ENCODE measurements at regions not wholly inside any gene's neighbourhood (a gene's known extent, or its start where the extent isn't known, plus 50 kb on each side); places are given as distances from the start of the nearest gene placed in this dataset.

GRCh38 chr9:2377834-2378233, 243.8 kb upstream of the VLDLR start:
- DNase-seq (no peak), ATAC-seq (ENCODE audit: poor library complexity) (no peak)
- TF ChIP-seq CTCF (IDR thresholded peaks at IDR 0.05): no peak
- H3K4me1 ChIP-seq (ENCODE audit: insufficient read depth, low read length): no peaks in the 10 kb centered on the region
- Mint-ChIP-seq H3K27ac (no peak overlapping the region), H3K4me3 (no peak overlapping the region), H3K36me3 (ENCODE audit: low read depth) (no peaks in the 10 kb centered on the region), H3K27me3 (peaks cover 16% of the 10 kb centered on the region), H3K4me1 (ENCODE audit: low read depth) (no peaks in the 10 kb centered on the region), H3K9me3 (no peaks in the 10 kb centered on the region)
- CTCF ChIA-PET: no interaction called here
- H3K36me3 ChIP-seq (ENCODE audit: insufficient read depth, low read length): no peaks in the 10 kb centered on the region
- intact Hi-C loops (cut with DNase I, micrococcal nuclease): no loop called here
- H3K9me3 ChIP-seq (ENCODE audit: control insufficient read depth in 1 of 2, insufficient read depth in 1 of 2, low read length in 2 of 2): no peaks in the 10 kb centered on the region
- H3K4me3 ChIP-seq (ENCODE audit: low read length): no peak overlapping the region
- no peaks in the 10 kb centered on the region for H3K27me3 ChIP-seq (ENCODE audit: control insufficient read depth in 1 of 2, insufficient read depth in 2 of 2, low read length in 2 of 2)
- POLR2A ChIA-PET: no interaction called here
- H3K27ac ChIP-seq (ENCODE audit: low read depth in 1 of 2, low read length in 2 of 2): no peak overlapping the region

- peaks cover 0 to 2% of the 10 kb centered on the region in 2 experiments for H3K27me3 ChIP-seq (ENCODE audit: control insufficient read depth in 1 of 2, insufficient read depth in 2 of 2, low read length in 2 of 2)
- H3K27ac Mint-ChIP-seq: no peak overlapping the region
- DNase-seq (no peak), ATAC-seq (ENCODE audit: poor library complexity) (no peak)
- no peaks in the 10 kb centered on the region for H3K4me1 Mint-ChIP-seq (ENCODE audit: low read depth)
- no peak overlapping the region for H3K4me3 Mint-ChIP-seq
- peaks cover 19% of the 10 kb centered on the region for H3K27me3 Mint-ChIP-seq
- H3K36me3 ChIP-seq (ENCODE audit: insufficient read depth, low read length): no peaks in the 10 kb centered on the region
- no peaks in the 10 kb centered on the region for H3K9me3 ChIP-seq (ENCODE audit: control insufficient read depth in 1 of 2, insufficient read depth in 1 of 2, low read length in 2 of 2)
- intact Hi-C loops (cut with DNase I, micrococcal nuclease): no loop called here
- no peaks in the 10 kb centered on the region for H3K9me3 Mint-ChIP-seq
- no peak overlapping the region for H3K27ac ChIP-seq (ENCODE audit: low read depth in 1 of 2, low read length in 2 of 2)
- H3K4me3 ChIP-seq (ENCODE audit: low read length): no peak overlapping the region
- H3K4me1 ChIP-seq (ENCODE audit: insufficient read depth, low read length): no peaks in the 10 kb centered on the region
- ChIA-PET CTCF (no interaction called here), POLR2A (no interaction called here)
- no peak for TF ChIP-seq CTCF (IDR thresholded peaks at IDR 0.05)
- no peaks in the 10 kb centered on the region for H3K36me3 Mint-ChIP-seq (ENCODE audit: low read depth)
Measured at GRCh38 chr9:2378266-2378665, 243.3 kb upstream of the VLDLR start.

- H3K9me3 Mint-ChIP-seq: no peaks in the 10 kb centered on the region
- H3K27ac Mint-ChIP-seq: no peak overlapping the region
Measured at GRCh38 chr9:2378816-2379215, 242.8 kb upstream of the VLDLR start.

More at GRCh38 chr9:2378816-2379215, 242.8 kb upstream of the VLDLR start:
- ChIA-PET CTCF (no interaction called here), POLR2A (no interaction called here)
- Mint-ChIP-seq H3K4me3 (no peak overlapping the region), H3K36me3 (ENCODE audit: low read depth) (no peaks in the 10 kb centered on the region), H3K27me3 (peaks cover 18% of the 10 kb centered on the region), H3K4me1 (ENCODE audit: low read depth) (no peaks in the 10 kb centered on the region)
- H3K27ac ChIP-seq (ENCODE audit: low read depth in 1 of 2, low read length in 2 of 2): no peak overlapping the region
- no peaks in the 10 kb centered on the region for H3K9me3 ChIP-seq (ENCODE audit: control insufficient read depth in 1 of 2, insufficient read depth in 1 of 2, low read length in 2 of 2)
- H3K27me3 ChIP-seq (ENCODE audit: control insufficient read depth in 1 of 2, insufficient read depth in 2 of 2, low read length in 2 of 2): peaks cover 0 to 3% of the 10 kb centered on the region in 2 experiments
- H3K4me1 ChIP-seq (ENCODE audit: insufficient read depth, low read length): no peaks in the 10 kb centered on the region
- no peak for TF ChIP-seq CTCF (IDR thresholded peaks at IDR 0.05)
- intact Hi-C loops (cut with DNase I, micrococcal nuclease): no loop called here
- DNase-seq (no peak), ATAC-seq (ENCODE audit: poor library complexity) (no peak)
- no peak overlapping the region for H3K4me3 ChIP-seq (ENCODE audit: low read length)
- no peaks in the 10 kb centered on the region for H3K36me3 ChIP-seq (ENCODE audit: insufficient read depth, low read length)

All from CD4-positive, alpha-beta T cell (primary cell).